IMR-90 (cell line): ENCODE measurements at regions not wholly inside any gene's neighbourhood (a gene's known extent, or its start where the extent isn't known, plus 50 kb on each side); places are given as distances from the start of the nearest gene placed in this dataset.

Source experiments
- ATAC-seq: fragments of 200-7000 bp; cut with Tn5 transposase; 2 replicates; pipeline ENCODE4 v1.9.1; 2020; ENCODE audit warnings: low read depth, mild to moderate bottlenecking, moderate library complexity
- BruUV-seq: library from RNA; stranded (reverse); fragments of 400-500 nt; replicated peaks from 2 replicates; lab custom pipeline; 2021; lab: Mats Ljungman, UMichigan
- CTCF ChIA-PET: fragments of 300-600 bp; formaldehyde crosslinking; extraction: SDS; loops from one replicate; lab custom pipeline; 2021; ENCODE audit warnings: antibody characterized with exemption; lab: Yijun Ruan, JAX
- POLR2A ChIA-PET: fragments of 300-600 bp; sonication (Branson Sonifier 250); formaldehyde crosslinking; loops from one replicate; lab custom pipeline; 2022; ENCODE audit warnings: antibody characterized with exemption; ENCODE audit not compliant: unreplicated experiment; lab: Charles Lee
- DNase-seq: peaks from one replicate; pipeline ENCODE4 v3.0.0; 2013
- H2AFZ ChIP-seq: replicated peaks from 2 replicates; pipeline ENCODE3; 2013; ENCODE audit warnings: low read length, mild to moderate bottlenecking; ENCODE audit not compliant: poor library complexity
- H2AK5ac ChIP-seq: 2 replicates; pipeline ENCODE4 v1.6.1; 2013; ENCODE audit warnings: low read depth, low read length, inconsistent platforms
- H2AK9ac ChIP-seq: replicated peaks from 2 replicates; pipeline ENCODE3; 2013; ENCODE audit warnings: mild to moderate bottlenecking, low read depth, low read length, moderate library complexity; ENCODE audit not compliant: poor library complexity
- H2BK120ac ChIP-seq: 2 replicates; pipeline ENCODE4 v1.6.1; 2013; ENCODE audit warnings: low read depth, low read length, inconsistent platforms
- H2BK15ac ChIP-seq: 3 replicates; pipeline ENCODE4 v1.6.1; 2013; ENCODE audit warnings: low read depth, low read length, inconsistent platforms
- H2BK20ac ChIP-seq: 2 replicates; pipeline ENCODE4 v1.6.1; 2013; ENCODE audit warnings: low read depth, mild to moderate bottlenecking, inconsistent platforms, low read length, moderate library complexity
- H2BK5ac ChIP-seq: 2 replicates; pipeline ENCODE4 v1.6.1; 2013; ENCODE audit warnings: mild to moderate bottlenecking, low read depth, low read length, inconsistent platforms; ENCODE audit not compliant: poor library complexity, severe bottlenecking
- H3K14ac ChIP-seq: replicated peaks from 2 replicates; pipeline ENCODE4 v1.6.1; 2013; ENCODE audit warnings: low read depth, low read length, inconsistent platforms
- H3K18ac ChIP-seq: 2 replicates; pipeline ENCODE4 v1.6.1; 2013; ENCODE audit warnings: low read depth, low read length, control low read depth
- H3K23ac ChIP-seq: 2 replicates; pipeline ENCODE4 v1.6.1; 2013; ENCODE audit warnings: low read depth, low read length, inconsistent platforms
- H3K27ac ChIP-seq: 2 replicates; pipeline ENCODE4 v1.5.1; 2013; ENCODE audit warnings: mild to moderate bottlenecking, control low read depth, low read length; ENCODE audit not compliant: insufficient read depth
- H3K27me3 ChIP-seq: 2 replicates; pipeline ENCODE4 v1.6.1; 2013; ENCODE audit warnings: low read length; ENCODE audit not compliant: control insufficient read depth, insufficient read depth
- H3K36me3 ChIP-seq: 2 replicates; pipeline ENCODE4 v1.6.1; 2013; ENCODE audit warnings: low read length, mixed read lengths; ENCODE audit not compliant: control insufficient read depth, insufficient read depth
- H3K4ac ChIP-seq: 2 replicates; pipeline ENCODE4 v1.6.1; 2013; ENCODE audit warnings: low read depth, low read length, inconsistent platforms
- H3K4me1 ChIP-seq: 2 replicates; pipeline ENCODE4 v1.6.1; 2013; ENCODE audit warnings: low read length, mixed read lengths; ENCODE audit not compliant: control insufficient read depth, insufficient read depth
- H3K4me2 ChIP-seq: 2 replicates; pipeline ENCODE4 v1.6.1; 2013; ENCODE audit warnings: low read depth, mild to moderate bottlenecking, control low read depth, low read length, moderate library complexity
- H3K4me3 ChIP-seq: 2 replicates; pipeline ENCODE4 v1.5.1; 2013; ENCODE audit warnings: low read depth, mild to moderate bottlenecking, control low read depth, low read length, moderate library complexity; ENCODE audit not compliant: insufficient read depth
- H3K56ac ChIP-seq: 2 replicates; pipeline ENCODE4 v1.6.1; 2013; ENCODE audit warnings: low read length, inconsistent platforms; ENCODE audit not compliant: insufficient read depth; ENCODE audit errors: extremely low read depth
- H3K79me1 ChIP-seq, 2 experiments: 2 replicates each; pipeline ENCODE4 v1.6.1; 2013; ENCODE audit warnings: low read length in 2 of 2, inconsistent platforms in 1 of 2, low read depth in 1 of 2
- H3K9ac ChIP-seq: 2 replicates; pipeline ENCODE4 v1.6.1; 2013; ENCODE audit warnings: low read depth, low read length, control low read depth
- H3K9me1 ChIP-seq: 2 replicates; pipeline ENCODE4 v1.6.1; 2013; ENCODE audit warnings: low read length, inconsistent platforms; ENCODE audit not compliant: insufficient read depth
- H3K9me3 ChIP-seq: 2 replicates; pipeline ENCODE4 v1.6.1; 2013; ENCODE audit warnings: low read length; ENCODE audit not compliant: control insufficient read depth, insufficient read depth
- H4K20me1 ChIP-seq: 2 replicates; pipeline ENCODE4 v1.6.1; 2013; ENCODE audit warnings: low read length, inconsistent platforms; ENCODE audit not compliant: insufficient read depth
- H4K5ac ChIP-seq: 2 replicates; pipeline ENCODE4 v1.6.1; 2013; ENCODE audit warnings: mild to moderate bottlenecking, low read depth, low read length, control low read depth
- H4K8ac ChIP-seq, 2 experiments: 2 replicates each; pipeline ENCODE4 v1.6.1; 2013; ENCODE audit warnings: low read depth in 2 of 2, low read length in 2 of 2, control low read depth in 1 of 2, inconsistent platforms in 1 of 2
- H4K91ac ChIP-seq: 2 replicates; pipeline ENCODE4 v1.6.1; 2013; ENCODE audit warnings: low read depth, low read length, inconsistent platforms; ENCODE audit not compliant: insufficient read depth
- BHLHE40 ChIP-seq: fragments of 150-350 bp; IDR thresholded peaks from 2 replicates; pipeline ENCODE4 v1.6.1; 2016; ENCODE audit warnings: mild to moderate bottlenecking, low read depth, low read length
- CEBPB ChIP-seq: IDR thresholded peaks from 2 replicates; pipeline ENCODE4 v1.6.1; 2012; ENCODE audit warnings: low read depth, low read length, improper control_type of control experiment
- CHD1 ChIP-seq: IDR thresholded peaks from 2 replicates; pipeline ENCODE4 v1.6.1; 2012; ENCODE audit warnings: low read depth, low read length, improper control_type of control experiment
- CTCF ChIP-seq: conservative IDR thresholded peaks from 2 replicates; pipeline ENCODE4 v1.5.1; 2012; ENCODE audit warnings: mild to moderate bottlenecking, low read depth, low read length, improper control_type of control experiment
- ELK1 ChIP-seq: fragments of 150-350 bp; IDR thresholded peaks from 2 replicates; pipeline ENCODE4 v1.6.1; 2016; ENCODE audit warnings: low read depth, mild to moderate bottlenecking, low read length, moderate library complexity, borderline replicate concordance
- FOS ChIP-seq: fragments of 150-350 bp; IDR thresholded peaks from 2 replicates; pipeline ENCODE4 v1.6.1; 2016; ENCODE audit warnings: low read depth, low read length
- MAFK ChIP-seq: IDR thresholded peaks from 2 replicates; pipeline ENCODE4 v1.6.1; 2012; ENCODE audit warnings: low read depth, low read length, improper control_type of control experiment
- MAZ ChIP-seq: IDR thresholded peaks from 2 replicates; pipeline ENCODE4 v1.6.1; 2012; ENCODE audit warnings: low read depth, mild to moderate bottlenecking, low read length, improper control_type of control experiment, moderate library complexity, borderline replicate concordance
- MXI1 ChIP-seq: IDR thresholded peaks from 2 replicates; pipeline ENCODE4 v1.6.1; 2012; ENCODE audit warnings: low read depth, mild to moderate bottlenecking, low read length, moderate library complexity, borderline replicate concordance
- NFE2L2 ChIP-seq: fragments of 150-350 bp; IDR thresholded peaks from 2 replicates; pipeline ENCODE4 v1.6.1; 2016; ENCODE audit warnings: low read depth, mild to moderate bottlenecking, low read length
- POLR2A ChIP-seq: IDR thresholded peaks from 2 replicates; pipeline ENCODE4 v1.6.1; 2012; ENCODE audit warnings: mild to moderate bottlenecking, low read depth, low read length
- RAD21 ChIP-seq: IDR thresholded peaks from 2 replicates; pipeline ENCODE4 v1.6.1; 2012; ENCODE audit warnings: low read length, improper control_type of control experiment
- RCOR1 ChIP-seq: IDR thresholded peaks from 2 replicates; pipeline ENCODE4 v1.6.1; 2012; ENCODE audit warnings: mild to moderate bottlenecking, low read length, improper control_type of control experiment; ENCODE audit not compliant: insufficient replicate concordance
- RFX5 ChIP-seq: IDR thresholded peaks from 2 replicates; pipeline ENCODE4 v1.8.0; 2012; ENCODE audit warnings: low read depth, mild to moderate bottlenecking, low read length, moderate library complexity
- SMC3 ChIP-seq: fragments of 150-350 bp; IDR thresholded peaks from 2 replicates; pipeline ENCODE4 v1.6.1; 2016; ENCODE audit warnings: low read depth, mild to moderate bottlenecking, antibody characterized with exemption, low read length, moderate library complexity
- USF2 ChIP-seq: fragments of 150-350 bp; IDR thresholded peaks from 2 replicates; pipeline ENCODE4 v1.6.1; 2017; ENCODE audit warnings: mild to moderate bottlenecking, antibody characterized with exemption, low read length, low read depth
- WGBS, 2 experiments: methylation state at CpG; one replicate each; pipeline versions ENCODE4 v1.1.5 to v1.1.7; 2013; ENCODE audit warnings: missing lambda C conversion rate in 2 of 2; ENCODE audit not compliant: insufficient read length in 1 of 2; ENCODE audit errors: extremely low coverage in 2 of 2; 5-methylcytosine and 5-hydroxymethylcytosine counted together
- dilution Hi-C: fragments of 300-500 bp; cut with HindIII; formaldehyde crosslinking; loops from one replicate; pipeline ENCODE4 v1.14.3; 2018; ENCODE audit warnings: low sequenced_read_pairs; ENCODE audit not compliant: unreplicated experiment
- in situ Hi-C: fragments of 300-500 bp; cut with MboI; formaldehyde crosslinking; loops from 3 replicates; pipeline ENCODE4 v1.14.3; 2019; ENCODE audit warnings: low sequenced_read_pairs, inconsistent platforms, mixed read lengths
- intact Hi-C: fragments of 100-400 bp; cut with micrococcal nuclease; formaldehyde crosslinking; loops from 2 replicates; pipeline ENCODE4 v1.10.0; 2022

- no TSS peak for BruUV-seq
- no peak overlapping the region for H2AFZ ChIP-seq
- ChIA-PET CTCF (no interaction called here), POLR2A (no interaction called here)
- H3K36me3 ChIP-seq, result no peaks in the 10 kb centered on the region
- H4K8ac ChIP-seq, result no peak overlapping the region
- H2BK120ac ChIP-seq, result no peak overlapping the region
- ATAC-seq (no peak), DNase-seq (no peak)
- no peaks in the 10 kb centered on the region for H3K4me1 ChIP-seq
- H3K9me3 ChIP-seq, result no peaks in the 10 kb centered on the region
- H3K9me1 ChIP-seq, result no peaks in the 10 kb centered on the region
- intact Hi-C loops, result no loop called here
- H3K14ac ChIP-seq, result no peak overlapping the region
- H4K5ac ChIP-seq, result no peak overlapping the region
- no peaks in the 10 kb centered on the region for H3K79me1 ChIP-seq
- dilution Hi-C loops, result no loop called here
- H3K9ac ChIP-seq, result no peak overlapping the region
- no peak overlapping the region for H2BK5ac ChIP-seq
- H2BK20ac ChIP-seq, result no peak overlapping the region
- H3K27me3 ChIP-seq, result peaks cover 23% of the 10 kb centered on the region
- no peak overlapping the region for H3K56ac ChIP-seq
- in situ Hi-C loops, result no loop called here
- H3K4me3 ChIP-seq, result no peak overlapping the region
- H3K27ac ChIP-seq, result no peak overlapping the region
- no peak for TF ChIP-seq CTCF
- no peak for TF ChIP-seq NFE2L2
- TF ChIP-seq RFX5, result no peak
- TF ChIP-seq USF2, result no peak
- no peak for TF ChIP-seq CEBPB
- TF ChIP-seq ELK1, result no peak
- TF ChIP-seq MAZ, result no peak
- no peak for TF ChIP-seq BHLHE40
- no peak for TF ChIP-seq MAFK
- TF ChIP-seq FOS, result no peak
- no peak for TF ChIP-seq RCOR1
- TF ChIP-seq RAD21, result no peak
- TF ChIP-seq SMC3, result no peak
- no peak for TF ChIP-seq MXI1
- no peak for TF ChIP-seq CHD1
- TF ChIP-seq POLR2A, result no peak
- no peak overlapping the region for H3K4me2 ChIP-seq
- H3K18ac ChIP-seq, result no peak overlapping the region
- H4K91ac ChIP-seq, result no peak overlapping the region
- H4K20me1 ChIP-seq, result no peaks in the 10 kb centered on the region
- no peak overlapping the region for H3K23ac ChIP-seq
- no peak overlapping the region for H3K4ac ChIP-seq
- H2BK15ac ChIP-seq, result no peak overlapping the region
- H2AK5ac ChIP-seq, result no peak overlapping the region
- WGBS, 2 experiments, result 46% methylated on average over 3 of the region's 11 CpGs; no CpG with 5 or more reads in 1 of the 2 experiments
- H2AK9ac ChIP-seq, result no peak overlapping the region
Measured at GRCh38 chr9:36745977-36746376, 173.3 kb downstream of the MELK start.
